Choroid plexus epithelial cell (primary cell): ENCODE measurements at regions not wholly inside any gene's neighbourhood (a gene's known extent, or its start where the extent isn't known, plus 50 kb on each side); places are given as distances from the start of the nearest gene placed in this dataset.

Experiments used
- DNase-seq: peaks from one replicate; pipeline ENCODE4 v3.0.0-alpha.2; 2010; ENCODE audit warnings: low read depth
- H3K4me3 ChIP-seq: 2 replicates; pipeline ENCODE4 v1.5.1; 2011; ENCODE audit warnings: low read depth, mild to moderate bottlenecking, control low read depth, low read length, moderate library complexity
- TF ChIP-seq, protein P1 (sequence below): conservative IDR thresholded peaks from 2 replicates; pipeline ENCODE4 v1.5.1; 2011; ENCODE audit warnings: low read depth, mild to moderate bottlenecking, control low read depth, inconsistent platforms, low read length, moderate library complexity

DNA sequence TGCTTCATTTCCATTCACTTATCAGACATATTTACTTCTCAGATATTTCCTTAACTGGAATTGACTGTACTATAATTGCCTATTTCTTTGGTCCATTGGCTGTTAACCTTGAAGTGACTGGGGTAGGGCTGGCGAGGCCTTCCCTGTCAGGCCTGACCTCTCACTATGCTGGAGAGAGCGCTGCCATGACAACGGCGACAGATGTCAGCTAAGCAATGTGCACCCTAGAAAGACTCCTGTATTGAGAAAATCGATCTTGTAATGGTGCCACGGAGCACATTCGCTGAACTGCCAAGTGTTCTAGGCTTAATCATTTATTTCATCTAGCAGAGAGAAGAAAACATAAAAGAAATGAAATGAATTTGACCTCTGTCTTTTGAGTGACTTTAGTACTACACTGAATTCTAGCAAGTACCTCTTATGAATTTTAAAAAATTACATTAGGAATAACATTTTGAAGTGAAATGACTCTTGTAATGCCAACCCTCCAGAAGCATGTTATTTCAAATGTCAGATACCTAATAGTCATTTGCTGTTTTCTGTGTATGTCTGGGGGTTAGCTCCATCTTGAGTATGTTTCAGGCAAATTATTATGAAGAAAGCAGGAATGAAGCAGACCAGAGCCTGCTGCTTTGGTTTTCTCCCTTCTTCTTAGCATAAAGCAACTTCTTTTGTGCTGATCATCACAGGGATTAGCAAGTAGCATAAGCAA, 148.0 kb downstream of the SNX10 start:
- TF ChIP-seq, protein P1, sequence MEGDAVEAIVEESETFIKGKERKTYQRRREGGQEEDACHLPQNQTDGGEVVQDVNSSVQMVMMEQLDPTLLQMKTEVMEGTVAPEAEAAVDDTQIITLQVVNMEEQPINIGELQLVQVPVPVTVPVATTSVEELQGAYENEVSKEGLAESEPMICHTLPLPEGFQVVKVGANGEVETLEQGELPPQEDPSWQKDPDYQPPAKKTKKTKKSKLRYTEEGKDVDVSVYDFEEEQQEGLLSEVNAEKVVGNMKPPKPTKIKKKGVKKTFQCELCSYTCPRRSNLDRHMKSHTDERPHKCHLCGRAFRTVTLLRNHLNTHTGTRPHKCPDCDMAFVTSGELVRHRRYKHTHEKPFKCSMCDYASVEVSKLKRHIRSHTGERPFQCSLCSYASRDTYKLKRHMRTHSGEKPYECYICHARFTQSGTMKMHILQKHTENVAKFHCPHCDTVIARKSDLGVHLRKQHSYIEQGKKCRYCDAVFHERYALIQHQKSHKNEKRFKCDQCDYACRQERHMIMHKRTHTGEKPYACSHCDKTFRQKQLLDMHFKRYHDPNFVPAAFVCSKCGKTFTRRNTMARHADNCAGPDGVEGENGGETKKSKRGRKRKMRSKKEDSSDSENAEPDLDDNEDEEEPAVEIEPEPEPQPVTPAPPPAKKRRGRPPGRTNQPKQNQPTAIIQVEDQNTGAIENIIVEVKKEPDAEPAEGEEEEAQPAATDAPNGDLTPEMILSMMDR, result no peak
- DNase-seq, result no peak
- H3K4me3 ChIP-seq, result no peak overlapping the region

DNA sequence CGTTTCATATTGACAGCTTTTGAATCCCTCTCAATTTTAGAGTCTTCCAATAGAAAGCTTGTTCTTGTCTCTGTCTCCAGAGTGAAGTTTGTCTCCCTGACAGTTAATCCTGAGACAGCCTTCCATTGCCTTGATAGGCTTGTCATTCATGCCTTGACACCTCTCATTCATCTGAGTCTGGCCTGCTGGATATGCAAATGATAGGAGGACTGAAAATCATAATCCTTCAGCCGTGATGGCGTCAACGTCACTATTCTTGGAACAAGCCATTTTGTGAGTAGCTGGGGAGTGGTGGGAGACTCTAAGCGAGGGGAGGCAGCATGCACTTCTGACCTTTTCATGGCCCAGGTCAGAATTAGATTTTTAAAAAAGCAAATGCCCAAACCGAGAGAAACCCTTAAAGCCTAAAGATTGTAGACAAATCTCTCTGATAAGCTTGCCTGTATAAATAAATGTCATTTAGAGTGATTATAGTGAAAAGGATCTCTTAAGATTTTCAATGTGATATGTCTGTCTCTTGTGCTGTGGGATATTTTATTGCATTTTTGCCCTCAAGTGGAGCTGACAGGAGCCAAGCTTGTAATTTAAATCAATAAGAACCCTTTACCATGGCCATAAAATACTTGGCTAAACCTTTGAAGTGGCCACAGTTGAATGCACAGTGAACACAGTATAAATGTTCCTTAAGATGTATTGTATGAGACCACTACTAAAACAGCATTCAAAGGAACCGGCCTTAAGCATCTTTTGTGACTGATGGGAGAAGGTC, 148.8 kb downstream of the SNX10 start:
- DNase-seq, result no peak
- TF ChIP-seq, protein P1, result no peak
- H3K4me3 ChIP-seq, result no peak overlapping the region

DNA sequence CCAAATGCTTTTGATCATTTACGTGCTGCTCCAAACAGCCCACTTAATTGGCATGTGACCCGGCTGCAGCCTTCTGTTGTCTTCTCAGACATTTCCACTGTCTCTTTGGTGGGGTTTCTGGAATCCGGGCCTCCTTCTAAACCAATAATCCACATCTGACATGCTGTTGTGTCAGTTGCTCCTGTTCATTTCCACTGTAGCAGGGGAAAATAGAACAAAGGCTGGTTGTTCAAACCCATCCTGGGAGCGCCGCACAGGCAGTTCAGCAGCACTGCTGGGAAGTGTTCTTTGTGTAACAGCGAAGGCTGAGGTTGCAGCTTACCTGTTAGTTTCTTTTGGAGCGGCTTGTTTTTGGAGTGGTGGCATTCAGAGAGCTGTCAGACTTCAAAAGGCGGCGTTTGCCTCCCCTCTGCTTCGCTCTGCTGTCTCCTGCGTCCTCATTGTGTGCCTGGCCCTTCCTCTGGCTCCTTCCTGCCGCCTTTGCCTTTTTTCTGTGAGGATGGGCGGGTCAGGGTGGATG, 149.4 kb downstream of the SNX10 start:
- DNase-seq, result no peak
- no peak overlapping the region for H3K4me3 ChIP-seq
- TF ChIP-seq, protein P1, result no peak

DNA sequence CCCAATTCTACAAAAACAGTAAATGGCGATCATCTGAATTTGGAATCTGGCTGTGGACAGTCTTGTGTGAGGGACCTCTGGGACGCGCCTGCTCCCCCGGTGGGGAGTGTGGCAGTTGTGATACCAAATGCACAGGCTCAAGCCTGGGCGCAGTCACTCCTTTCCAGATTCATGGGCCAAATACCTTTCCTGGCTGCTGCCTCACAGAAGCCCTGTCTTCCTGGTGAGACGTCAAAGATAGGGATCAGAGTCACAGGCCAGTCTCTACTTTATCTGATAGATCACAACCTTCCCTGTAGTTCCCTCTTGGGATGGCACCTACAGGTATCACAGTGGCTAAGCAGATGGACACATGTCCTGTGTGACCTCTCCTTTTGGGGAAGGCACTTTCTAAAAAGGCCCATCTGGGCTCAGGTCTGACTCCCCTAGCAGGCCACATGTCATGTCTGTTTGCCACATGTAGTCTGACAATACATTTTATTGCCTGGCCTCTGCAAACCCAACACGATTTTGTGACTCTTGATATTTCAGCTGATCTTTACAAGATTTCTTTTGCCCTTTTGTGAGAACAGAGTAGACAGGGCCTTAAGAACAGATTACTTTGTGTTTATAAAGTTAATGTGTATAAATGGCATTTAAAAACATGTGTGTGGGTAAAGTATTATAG, 150.1 kb downstream of the SNX10 start:
- no peak overlapping the region for H3K4me3 ChIP-seq
- TF ChIP-seq, protein P1, result no peak

GRCh38 chr7:26443006-26443405, 151.3 kb downstream of the SNX10 start:
- DNase-seq, result no peak
- TF ChIP-seq, protein P1, result no peak
- H3K4me3 ChIP-seq, result no peak overlapping the region

More for the DNA sequence above, 150.1 kb downstream of the SNX10 start:
- DNase-seq, result no peak

DNA sequence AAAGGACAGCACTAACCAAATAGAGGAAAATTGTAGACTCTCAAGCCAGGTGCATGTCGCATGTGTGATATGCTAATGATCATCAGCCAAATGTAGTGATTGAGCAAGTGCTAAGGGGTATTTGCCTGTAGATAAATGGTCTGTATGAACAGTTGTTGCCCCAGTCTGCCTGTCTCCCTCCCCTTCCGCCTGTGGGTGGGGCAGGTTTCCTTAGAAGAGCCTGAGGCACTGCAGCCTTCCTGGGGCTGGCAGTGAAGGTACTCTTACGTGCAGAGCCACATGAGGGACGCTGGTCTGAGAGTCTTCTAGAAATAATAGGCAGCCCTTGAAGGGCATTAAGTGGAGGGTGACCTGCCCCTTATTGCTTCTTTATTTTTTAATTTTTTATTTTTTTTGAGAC, 152.1 kb downstream of the SNX10 start:
- no peak overlapping the region for H3K4me3 ChIP-seq
- TF ChIP-seq, protein P1, result no peak
- no peak for DNase-seq
